ENCODE measurements at regions not wholly inside any gene's neighbourhood (a gene's known extent, or its start where the extent isn't known, plus 50 kb on each side); places are given as distances from the start of the nearest gene placed in this dataset.

GRCh38 chr21:29246614-29247013 lies 52.1 kb upstream of the BACH1 start:
- H3K9me3 ChIP-seq (replicated peaks in 1 of 3) = no peaks in the 10 kb centered on the region
- no peak overlapping the region for H3K4me3 ChIP-seq
- H3K27me3 ChIP-seq = no peaks in the 10 kb centered on the region
- WGBS, 4 donors = 89 to 97% (median 94%) methylated on average over 2 of the region's 2 CpGs
- no peaks in the 10 kb centered on the region for H3K36me3 ChIP-seq (replicated peaks in 1 of 2)
- TF ChIP-seq POLR2A (IDR thresholded peaks at IDR 0.05) = no peak
- TF ChIP-seq CTCF (IDR thresholded peaks at IDR 0.05) = no peak
- intact Hi-C loops (cut with DNase I) = no loop called here
- H3K4me1 ChIP-seq (replicated peaks in 1 of 2) = no peaks in the 10 kb centered on the region
- H3K27ac ChIP-seq = no peak overlapping the region
- DNase-seq = no peak

- DNase-seq = no peak
- Histone ChIP-seq H3K4me3 (no peak overlapping the region), H3K9me3 (replicated peaks in 1 of 3) (no peaks in the 10 kb centered on the region), H3K36me3 (replicated peaks in 1 of 2) (no peaks in the 10 kb centered on the region), H3K27ac (no peak overlapping the region), H3K27me3 (no peaks in the 10 kb centered on the region), H3K4me1 (replicated peaks in 1 of 2) (no peaks in the 10 kb centered on the region)
- intact Hi-C loops (cut with DNase I) = no loop called here
- 34 to 50% (median 44%) methylated on average over 1 of the region's 1 CpG for WGBS, 4 donors
- no peak for TF ChIP-seq CTCF (IDR thresholded peaks at IDR 0.05)
- no peak for TF ChIP-seq POLR2A (IDR thresholded peaks at IDR 0.05)
These were observed 50.6 kb upstream of the BACH1 start for GRCh38 chr21:29248124-29248523.

Measured in adrenal gland (tissue), 9 donors.